ENCODE measurements at regions not wholly inside any gene's neighbourhood (a gene's known extent, or its start where the extent isn't known, plus 50 kb on each side); places are given as distances from the start of the nearest gene placed in this dataset.

- TF ChIP-seq CTCF (IDR thresholded peaks at IDR 0.05; ENCODE audit: low read depth, low read length, poor library complexity, severe bottlenecking) = no peak
- TF ChIP-seq EZH2phosphoT487 (IDR thresholded peaks at IDR 0.05; ENCODE audit: borderline replicate concordance, low read length) = no peak
Measured at GRCh38 chr18:54765636-54766375, 62.5 kb upstream of the RAB27B start.
